ENCODE measurements at regions not wholly inside any gene's neighbourhood (a gene's known extent, or its start where the extent isn't known, plus 50 kb on each side); places are given as distances from the start of the nearest gene placed in this dataset.
"Not testable (repeated sequence)": the region's sequence is repeated elsewhere in the genome, so short reads cannot be mapped to it uniquely, and the experiment has no call there.

DNA sequence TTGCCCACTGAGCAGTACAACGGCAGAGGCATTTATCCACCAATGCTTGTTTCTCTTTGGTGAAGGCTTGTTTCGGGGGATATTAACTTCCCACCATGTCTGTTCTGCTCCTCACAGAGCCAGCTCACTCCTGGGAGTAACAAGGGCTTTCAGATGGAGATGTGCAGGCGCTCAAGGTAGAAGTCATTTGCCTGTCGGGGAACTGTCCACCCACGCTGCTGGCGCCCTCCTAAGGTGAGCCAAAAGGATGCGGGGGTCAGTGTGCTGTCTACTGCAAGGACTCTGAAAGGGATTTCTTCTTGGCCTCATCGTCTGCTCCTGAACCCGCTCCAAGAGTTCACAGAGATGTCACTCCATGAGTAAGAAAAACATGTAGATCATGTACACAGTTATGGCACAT is 57.0 kb upstream of the CYRIA start:
- no peak for DNase-seq (ENCODE audit: low spot score)

DNA sequence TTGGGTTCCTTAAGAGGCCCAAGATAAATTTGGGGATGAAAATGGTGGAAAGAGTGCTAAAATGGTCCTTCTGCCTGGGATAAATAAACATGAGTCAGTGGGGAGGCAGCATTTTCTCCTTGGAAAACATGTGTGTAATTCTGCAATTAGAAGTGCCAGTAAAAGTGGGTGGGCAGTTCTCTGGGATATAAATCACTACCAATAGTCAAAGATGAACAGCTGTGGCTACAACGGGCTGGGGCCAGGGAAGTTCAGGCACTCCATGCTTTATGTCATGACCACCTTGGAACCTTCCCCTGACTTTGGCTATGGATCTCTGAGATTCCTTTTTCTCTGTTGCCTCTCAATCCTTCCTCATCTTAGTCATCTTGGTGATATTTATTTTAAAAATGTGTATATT is 56.5 kb upstream of the CYRIA start:
- DNase-seq (ENCODE audit: low spot score) = no peak

DNA sequence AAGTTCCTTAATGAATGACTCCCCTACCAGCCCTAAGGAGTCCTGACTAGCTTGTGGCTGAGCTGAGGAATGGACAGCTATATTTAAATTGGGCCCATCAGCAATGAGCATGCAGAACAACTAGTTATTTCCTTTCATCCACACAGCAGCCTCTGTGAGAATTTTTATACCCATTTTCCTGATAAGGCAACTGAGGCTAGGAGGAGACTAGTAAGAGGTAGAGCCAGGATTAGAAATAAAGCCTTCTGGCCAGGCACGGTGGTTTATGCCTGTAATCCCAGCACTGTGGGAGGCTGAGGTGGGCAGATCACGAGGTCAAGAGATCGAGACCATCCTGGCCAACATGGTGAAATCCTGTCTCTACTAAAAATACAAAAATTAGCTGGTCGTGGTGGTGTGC is 55.9 kb upstream of the CYRIA start:
- DNase-seq (ENCODE audit: low spot score) = not testable (repeated sequence)

DNA sequence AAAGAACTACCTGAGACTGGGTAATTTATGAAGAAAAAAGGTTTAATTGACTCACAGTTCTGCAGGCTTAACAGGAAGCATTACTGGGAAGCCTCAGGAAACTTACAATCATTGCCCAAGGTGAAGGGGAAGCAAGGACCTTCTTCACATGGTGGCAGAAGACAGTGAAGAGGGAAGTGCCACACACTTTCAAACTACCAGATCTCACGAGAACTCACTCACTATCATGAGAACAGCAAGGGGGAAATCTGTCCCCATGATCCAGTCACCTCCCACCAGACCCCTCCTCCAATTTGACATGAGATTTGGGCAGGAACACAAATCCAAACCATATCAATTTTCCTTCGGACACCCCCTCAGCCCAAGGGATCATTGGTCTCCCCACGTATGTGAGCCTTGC is 55.1 kb upstream of the CYRIA start:
- DNase-seq (ENCODE audit: low spot score) = not testable (repeated sequence)

DNA sequence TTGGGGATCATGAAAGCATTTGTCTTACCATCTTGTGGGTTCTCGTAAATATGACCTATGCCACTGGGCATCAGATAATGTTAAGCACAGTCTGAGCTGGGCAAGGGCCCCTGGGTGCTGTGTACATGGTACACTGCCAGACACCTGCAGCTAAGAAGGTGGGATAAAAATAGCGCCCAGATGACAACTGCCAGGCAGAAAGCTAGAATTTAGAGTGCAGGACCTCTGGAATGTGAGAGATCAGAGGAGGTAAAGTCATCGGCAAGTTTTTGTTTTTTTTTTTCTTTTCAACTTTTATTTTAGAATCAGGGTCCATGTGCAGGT is 53.8 kb upstream of the CYRIA start:
- no peak for DNase-seq (ENCODE audit: low spot score)

DNA sequence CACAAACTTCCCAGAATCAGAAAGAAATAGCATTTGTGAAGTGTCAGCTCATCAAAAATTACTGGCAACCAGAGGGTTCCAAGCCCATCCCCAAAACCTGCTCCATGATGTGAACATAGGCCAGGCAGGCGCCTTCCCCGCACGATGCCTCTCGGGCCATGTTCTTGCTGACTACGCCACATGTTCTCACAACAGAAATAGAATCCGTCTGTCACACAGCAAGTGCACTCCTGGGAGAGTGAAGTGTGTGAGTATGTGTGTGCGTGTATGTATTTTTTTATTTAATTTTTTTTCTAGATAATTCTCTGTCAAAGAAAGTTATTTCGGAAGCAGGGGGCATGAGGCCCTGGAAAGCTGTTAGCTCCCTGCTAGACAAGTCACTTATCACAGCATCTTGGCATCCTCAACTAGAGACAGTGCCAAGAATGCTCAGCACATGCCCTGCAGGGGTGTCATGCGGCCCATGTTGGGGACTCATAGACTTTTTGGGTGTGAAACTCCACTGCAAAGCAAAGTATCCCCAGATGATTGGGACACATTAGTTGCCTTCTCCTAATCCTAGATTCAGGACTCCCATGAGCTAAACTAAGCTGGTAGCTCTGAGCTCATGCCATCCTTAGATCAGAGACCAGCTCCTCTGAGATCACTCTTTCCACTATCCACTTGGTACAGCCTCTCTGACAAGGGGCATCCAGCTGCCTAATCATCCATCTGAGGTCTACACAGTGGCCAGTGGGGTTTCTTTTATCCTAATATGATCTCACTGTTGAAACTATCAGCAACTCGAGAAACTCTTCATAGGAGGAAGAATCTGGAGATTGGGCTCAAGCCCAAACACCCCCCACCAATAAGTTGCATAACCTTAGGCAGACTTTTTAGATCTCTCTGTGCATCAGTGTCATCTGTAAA is 53.2 kb upstream of the CYRIA start:
- DNase-seq (ENCODE audit: low spot score) = no peak

DNA sequence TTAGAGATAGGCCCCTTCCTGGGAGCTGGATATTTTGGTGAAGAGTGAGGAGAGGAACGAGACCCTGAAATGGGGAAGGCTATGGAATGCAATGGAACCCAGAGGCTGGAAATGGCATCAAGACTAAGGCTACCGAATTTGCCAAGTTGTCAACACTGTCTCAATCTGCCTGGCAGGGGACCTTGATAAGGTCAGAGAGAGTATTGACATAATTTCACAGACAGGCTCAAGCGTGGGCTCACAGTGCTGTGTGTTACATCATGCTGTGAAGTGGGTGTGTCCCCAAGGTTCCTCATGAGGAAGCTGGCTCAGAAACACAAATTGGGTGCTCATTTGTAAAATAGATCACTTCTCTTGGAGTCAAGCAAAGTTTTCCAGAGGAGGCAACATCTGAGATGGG is 51.8 kb upstream of the CYRIA start:
- no peak for DNase-seq (ENCODE audit: low spot score)

DNA sequence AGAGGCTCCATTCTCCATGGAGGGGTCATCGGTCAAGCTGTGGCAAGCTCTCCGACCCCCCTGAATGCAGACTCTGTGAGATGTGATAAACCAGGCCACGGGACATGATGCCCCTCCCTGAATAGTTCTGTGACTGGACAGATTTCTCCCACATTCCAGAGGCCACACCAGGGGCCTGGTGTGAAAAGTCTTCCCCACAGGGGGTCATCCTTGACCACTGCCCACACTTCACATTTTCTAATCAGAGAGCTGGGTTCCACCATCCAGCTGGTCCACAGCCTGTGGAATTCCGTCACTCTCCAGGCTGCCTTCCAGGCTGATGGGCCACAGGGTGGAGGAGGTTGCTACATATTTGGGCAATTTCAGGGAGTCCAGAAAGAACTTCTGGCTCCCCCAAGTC is 51.3 kb upstream of the CYRIA start:
- DNase-seq (ENCODE audit: low spot score) = no peak

DNA sequence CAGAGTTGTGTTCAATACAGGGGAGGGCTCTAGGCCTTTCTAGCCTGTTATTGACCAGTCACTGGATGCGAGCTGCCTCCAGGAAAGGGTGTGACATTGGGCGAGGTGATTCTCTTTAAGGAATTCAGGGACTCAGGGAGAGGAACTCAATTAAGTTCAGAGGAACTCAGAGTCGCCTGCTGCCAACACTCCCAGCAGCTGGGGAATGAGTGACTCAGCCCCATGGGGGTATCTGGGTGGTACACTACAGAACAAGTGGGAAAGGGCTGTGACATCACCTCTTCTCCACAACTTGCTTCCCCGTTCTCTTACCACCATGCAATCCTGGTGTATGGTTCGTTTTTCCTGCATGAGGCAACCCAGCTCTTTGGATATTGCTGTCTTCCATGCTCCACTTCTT is 50.4 kb upstream of the CYRIA start:
- DNase-seq (ENCODE audit: low spot score) = no peak

Measured in LoVo (cell line).